Mucosa of descending colon (tissue), 3 donors: ENCODE measurements at regions not wholly inside any gene's neighbourhood (a gene's known extent, or its start where the extent isn't known, plus 50 kb on each side); places are given as distances from the start of the nearest gene placed in this dataset.
"Not testable (repeated sequence)": the region's sequence is repeated elsewhere in the genome, so short reads cannot be mapped to it uniquely, and the experiment has no call there.

Experiments used
- ATAC-seq: fragments of 200-7000 bp; cut with Tn5 transposase; one replicate; pipeline ENCODE4 v1.9.1; 2020; ENCODE audit warnings: mild to moderate bottlenecking, moderate library complexity
- DNase-seq, 3 donors: peaks; one replicate each; pipeline ENCODE4 v3.0.0-alpha.2; 2020
- H3K36me3 ChIP-seq: fragments of 200-600 bp; one replicate; pipeline ENCODE4 v1.8.0; 2021; ENCODE audit warnings: low read depth, mild to moderate bottlenecking
- H3K4me1 ChIP-seq: fragments of 200-600 bp; one replicate; pipeline ENCODE4 v1.8.0; 2021; ENCODE audit warnings: low read depth, mild to moderate bottlenecking
- H3K4me3 ChIP-seq: fragments of 200-600 bp; one replicate; pipeline ENCODE4 v1.8.0; 2021; ENCODE audit warnings: mild to moderate bottlenecking
- H3K9me3 ChIP-seq: fragments of 200-600 bp; one replicate; pipeline ENCODE4 v1.8.0; 2021; ENCODE audit warnings: mild to moderate bottlenecking
- intact Hi-C, 2 donors: fragments of 100-400 bp; cut with DNase I in 1 of 2; cut with micrococcal nuclease in 1 of 2; formaldehyde crosslinking; loops; one replicate each; pipeline versions ENCODE4 v1.11.0 to v1.11.1; 2022; cut with DNase I, micrococcal nuclease
- donor health status: DM: no; HTN: no; CAD: no; lungs with moderate emphysema.
- donor health status: DM: no; HTN: no; CAD: no.
- donor health status: DM: no; HTN: yes; CAD: no.

DNA sequence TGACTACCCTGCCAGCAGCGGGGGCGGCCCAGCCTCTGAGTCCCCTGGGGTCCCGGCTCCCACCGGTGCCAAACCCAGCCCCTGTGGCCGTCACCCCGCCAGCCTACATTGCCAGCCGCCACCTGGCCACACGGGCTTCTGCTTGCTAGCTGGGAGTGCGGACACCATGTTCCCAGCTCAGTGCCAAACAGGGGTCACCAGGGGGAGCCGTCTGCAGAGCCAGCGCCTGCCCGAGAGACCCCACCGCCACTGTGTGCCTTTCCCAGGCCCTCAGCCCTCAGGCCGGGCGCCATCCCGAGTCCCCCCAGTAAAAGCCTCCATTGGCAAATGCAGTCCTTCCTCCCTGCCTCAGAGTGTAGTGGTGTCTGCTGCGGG lies 3026.8 kb upstream of the TEKT4 start:
- H3K4me3 ChIP-seq, DNase-seq, intact Hi-C loops, H3K36me3 ChIP-seq, H3K9me3 ChIP-seq, ATAC-seq, H3K4me1 ChIP-seq: not testable (repeated sequence)

DNA sequence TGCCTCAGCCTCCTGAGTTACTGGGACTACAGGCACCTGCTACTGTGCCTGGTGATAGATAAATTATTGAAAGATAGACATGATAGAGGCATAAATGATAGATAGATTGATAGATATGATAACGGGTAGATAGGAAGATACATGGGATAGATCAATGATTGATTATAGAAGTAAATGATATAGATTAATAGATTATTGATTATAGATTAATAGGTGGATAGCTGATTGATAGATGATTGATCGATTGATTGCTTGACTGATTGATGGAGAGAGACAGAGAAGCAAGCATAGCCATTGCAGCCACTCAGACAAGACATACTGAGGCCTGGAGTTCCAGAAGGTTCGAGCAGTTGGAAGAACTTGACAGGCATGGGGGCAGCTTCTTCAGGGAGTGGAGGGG lies 3024.8 kb upstream of the TEKT4 start:
- H3K9me3 ChIP-seq, H3K4me3 ChIP-seq, H3K4me1 ChIP-seq, DNase-seq, H3K36me3 ChIP-seq, ATAC-seq, intact Hi-C loops: not testable (repeated sequence)

- H3K4me3 ChIP-seq, H3K9me3 ChIP-seq, intact Hi-C loops, ATAC-seq, H3K4me1 ChIP-seq, H3K36me3 ChIP-seq: not testable (repeated sequence)
- DNase-seq: peak in 1 of 3 donors; percentile 31
These were observed 3019.4 kb upstream of the TEKT4 start for GRCh38 chr2:91851689-91852420.

- H3K36me3 ChIP-seq, H3K4me3 ChIP-seq, ATAC-seq, DNase-seq, intact Hi-C loops, H3K4me1 ChIP-seq, H3K9me3 ChIP-seq: not testable (repeated sequence)
These were observed 3014.3 kb upstream of the TEKT4 start for GRCh38 chr2:91856971-91857370.

GRCh38 chr2:91857711-91858110 lies 3013.5 kb upstream of the TEKT4 start:
- H3K36me3 ChIP-seq, intact Hi-C loops, ATAC-seq, H3K4me1 ChIP-seq, H3K9me3 ChIP-seq, H3K4me3 ChIP-seq: not testable (repeated sequence)
- DNase-seq: peak in 1 of 3 donors; percentile 33

DNA sequence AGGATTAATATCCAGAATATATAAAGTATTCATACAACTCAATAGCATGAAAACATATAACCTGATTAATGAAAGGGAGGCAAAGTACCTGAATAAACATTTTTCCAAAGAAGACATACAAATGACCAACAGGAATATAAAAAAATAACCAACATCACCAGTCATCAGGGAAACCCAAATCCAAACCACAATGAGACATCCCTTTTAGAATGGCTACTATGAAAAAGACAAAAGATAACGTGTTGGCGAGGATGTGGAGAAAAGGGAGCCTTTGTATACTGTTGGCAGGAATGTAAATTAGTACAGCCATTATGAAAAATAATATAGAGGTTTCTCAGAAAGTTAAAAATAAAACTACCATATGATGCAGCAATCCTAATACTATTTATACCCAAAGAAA lies 2999.5 kb upstream of the TEKT4 start:
- H3K4me3 ChIP-seq, H3K36me3 ChIP-seq, H3K9me3 ChIP-seq, H3K4me1 ChIP-seq, DNase-seq, intact Hi-C loops, ATAC-seq: not testable (repeated sequence)

- H3K4me3 ChIP-seq, H3K9me3 ChIP-seq, H3K4me1 ChIP-seq, intact Hi-C loops, DNase-seq, ATAC-seq, H3K36me3 ChIP-seq: not testable (repeated sequence)
These were observed 2997.8 kb upstream of the TEKT4 start for GRCh38 chr2:91873416-91873815.

GRCh38 chr2:91877658-91878210 lies 2993.5 kb upstream of the TEKT4 start:
- H3K36me3 ChIP-seq, H3K9me3 ChIP-seq, H3K4me3 ChIP-seq, H3K4me1 ChIP-seq, intact Hi-C loops, ATAC-seq: not testable (repeated sequence)
- peak in 1 of 3 donors; percentile 55 for DNase-seq

GRCh38 chr2:91895091-91895490 lies 2976.1 kb upstream of the TEKT4 start:
- intact Hi-C loops, H3K9me3 ChIP-seq: not testable (repeated sequence)

GRCh38 chr2:91917602-91918001 lies 2953.6 kb upstream of the TEKT4 start:
- intact Hi-C loops, H3K4me1 ChIP-seq, ATAC-seq, H3K4me3 ChIP-seq, DNase-seq, H3K36me3 ChIP-seq, H3K9me3 ChIP-seq: not testable (repeated sequence)

More at GRCh38 chr2:91895091-91895490, 2976.1 kb upstream of the TEKT4 start:
- H3K4me1 ChIP-seq, H3K36me3 ChIP-seq, H3K4me3 ChIP-seq, ATAC-seq, DNase-seq: not testable (repeated sequence)
